Gastroesophageal sphincter (tissue), 4 donors: ENCODE measurements at regions not wholly inside any gene's neighbourhood (a gene's known extent, or its start where the extent isn't known, plus 50 kb on each side); places are given as distances from the start of the nearest gene placed in this dataset.

ENCODE experiments used
- ATAC-seq: fragments of 150-250 bp; one replicate; pipeline ENCODE4 v1.9.1; 2016; ENCODE audit warnings: mild to moderate bottlenecking, moderate library complexity
- H3K27ac ChIP-seq, 4 donors: fragments of 200-600 bp; sonication (generic) in 3 of 4; 1 replicate in 3 of 4; 2 replicates in 1 of 4; pipeline ENCODE4 v1.5.1; 2016 to 2019
- H3K27me3 ChIP-seq: fragments of 200-600 bp; sonication (generic); one replicate; pipeline ENCODE4 v1.5.1; 2019
- H3K36me3 ChIP-seq, 2 donors: fragments of 200-600 bp; sonication (generic); one replicate each; pipeline ENCODE4 v1.5.1; 2019; ENCODE audit warnings: control low read depth in 1 of 2
- H3K4me1 ChIP-seq, 3 donors: fragments of 200-600 bp; sonication (generic); 1 replicate in 2 of 3; 2 replicates in 1 of 3; pipeline ENCODE4 v1.5.1; 2016 to 2019; ENCODE audit warnings: control low read depth in 2 of 3
- H3K4me3 ChIP-seq, 2 donors: fragments of 200-600 bp; sonication (generic); one replicate each; pipeline ENCODE4 v1.5.1; 2019; ENCODE audit warnings: mild to moderate bottlenecking in 1 of 2, moderate library complexity in 1 of 2
- H3K9me3 ChIP-seq, 3 donors: fragments of 200-600 bp; sonication (generic); one replicate each; pipeline ENCODE4 v1.5.1; 2017 to 2019; ENCODE audit warnings: control low read depth in 2 of 3
- CTCF ChIP-seq, 4 experiments: fragments of 200-600 bp in 2 of 4; fragments of 450-650 bp in 2 of 4; sonication (generic) in 1 of 4; IDR thresholded peaks; one replicate each; pipeline ENCODE4 v1.5.1; 2017 to 2019; ENCODE audit warnings: antibody characterized with exemption in 4 of 4, mild to moderate bottlenecking in 2 of 4, moderate library complexity in 2 of 4
- EP300 ChIP-seq: sonication (generic); formaldehyde crosslinking; IDR thresholded peaks from one replicate; pipeline ENCODE4 v1.6.1; 2017; ENCODE audit warnings: antibody characterized with exemption, mild to moderate bottlenecking
- POLR2A ChIP-seq, 2 donors: fragments of 450-650 bp; IDR thresholded peaks; one replicate each; pipeline ENCODE4 v1.6.1; 2017; ENCODE audit warnings: antibody characterized with exemption in 2 of 2, mild to moderate bottlenecking in 2 of 2, moderate library complexity in 1 of 2
- POLR2AphosphoS5 ChIP-seq: sonication (generic); formaldehyde crosslinking; IDR thresholded peaks from one replicate; pipeline ENCODE4 v1.6.1; 2017; ENCODE audit warnings: antibody characterized with exemption
- WGBS, 2 donors: methylation state at CpG; one replicate each; pipeline ENCODE4 v1.1.5; 2018; ENCODE audit warnings: low coverage in 1 of 2; 5-methylcytosine and 5-hydroxymethylcytosine counted together

GRCh38 chr1:165137551-165138316, 218.8 kb downstream of the LMX1A start:
- TF ChIP-seq POLR2A (IDR thresholded peaks at IDR 0.05) (no peak), CTCF (IDR thresholded peaks at IDR 0.05) (no peak), EP300 (no peak), POLR2AphosphoS5 (no peak)

GRCh38 chr1:165134431-165134830, 222.1 kb downstream of the LMX1A start:
- Histone ChIP-seq H3K4me1 (no peaks in the 10 kb centered on the region), H3K9me3 (no peaks in the 10 kb centered on the region), H3K36me3 (no peaks in the 10 kb centered on the region), H3K4me3 (no peak overlapping the region), H3K27ac (no peak overlapping the region), H3K27me3 (peaks cover 35% of the 10 kb centered on the region)
- WGBS, 2 donors, result 52 to 64% methylated on average over 4 of the region's 4 CpGs
- no peak for ATAC-seq
- TF ChIP-seq CTCF (IDR thresholded peaks at IDR 0.05), result no peak
- TF ChIP-seq EP300, result no peak
- no peak for TF ChIP-seq POLR2AphosphoS5
- no peak for TF ChIP-seq POLR2A (IDR thresholded peaks at IDR 0.05)

More at GRCh38 chr1:165137551-165138316, 218.8 kb downstream of the LMX1A start:
- no peak for ATAC-seq
- Histone ChIP-seq H3K27ac (no peak overlapping the region), H3K4me1 (no peaks in the 10 kb centered on the region), H3K36me3 (no peaks in the 10 kb centered on the region), H3K27me3 (peaks cover 54% of the 10 kb centered on the region), H3K9me3 (no peaks in the 10 kb centered on the region), H3K4me3 (no peak overlapping the region)
- 64 to 84% methylated on average over 2 to 3 of the region's 5 CpGs for WGBS, 2 donors

- WGBS, 2 donors, result 6 to 7% methylated on average over 3 to 5 of the region's 6 CpGs
- no peak for ATAC-seq
- Histone ChIP-seq H3K4me1 (no peaks in the 10 kb centered on the region), H3K36me3 (no peaks in the 10 kb centered on the region), H3K4me3 (no peak overlapping the region), H3K27me3 (peaks cover 33% of the 10 kb centered on the region), H3K9me3 (no peaks in the 10 kb centered on the region), H3K27ac (no peak overlapping the region)
- TF ChIP-seq POLR2AphosphoS5 (no peak), POLR2A (IDR thresholded peaks at IDR 0.05) (no peak), CTCF (IDR thresholded peaks at IDR 0.05) (peak in 2 of 4 experiments; percentile 5 to 40), EP300 (no peak)
These were observed 226.8 kb downstream of the LMX1A start for GRCh38 chr1:165129568-165130164.

GRCh38 chr1:165124772-165125171, 231.7 kb downstream of the LMX1A start:
- no peak overlapping the region for H3K4me3 ChIP-seq
- no peak overlapping the region for H3K27ac ChIP-seq
- H3K36me3 ChIP-seq, result no peaks in the 10 kb centered on the region
- TF ChIP-seq CTCF (IDR thresholded peaks at IDR 0.05) (no peak), POLR2AphosphoS5 (no peak), EP300 (no peak), POLR2A (IDR thresholded peaks at IDR 0.05) (no peak)
- H3K27me3 ChIP-seq, result peaks cover 30% of the 10 kb centered on the region
- ATAC-seq, result no peak
- H3K9me3 ChIP-seq, result no peaks in the 10 kb centered on the region
- 76 to 85% methylated on average over 4 of the region's 4 CpGs for WGBS, 2 donors
- no peaks in the 10 kb centered on the region for H3K4me1 ChIP-seq

GRCh38 chr1:165119086-165119485, 237.4 kb downstream of the LMX1A start:
- ATAC-seq, result peak; percentile 26
- 50% methylated on average over 2 of the region's 5 CpGs; no CpG with 5 or more reads in 1 of the 2 donors for WGBS, 2 donors
- no peak overlapping the region for H3K4me3 ChIP-seq
- no peak overlapping the region for H3K27ac ChIP-seq
- H3K27me3 ChIP-seq, result peaks cover 46% of the 10 kb centered on the region
- no peaks in the 10 kb centered on the region for H3K4me1 ChIP-seq
- TF ChIP-seq POLR2A (IDR thresholded peaks at IDR 0.05) (no peak), POLR2AphosphoS5 (no peak), EP300 (no peak), CTCF (IDR thresholded peaks at IDR 0.05) (no peak)
- no peaks in the 10 kb centered on the region for H3K36me3 ChIP-seq
- H3K9me3 ChIP-seq, result no peaks in the 10 kb centered on the region
